ENCODE measurements at regions not wholly inside any gene's neighbourhood (a gene's known extent, or its start where the extent isn't known, plus 50 kb on each side); places are given as distances from the start of the nearest gene placed in this dataset.

DNA sequence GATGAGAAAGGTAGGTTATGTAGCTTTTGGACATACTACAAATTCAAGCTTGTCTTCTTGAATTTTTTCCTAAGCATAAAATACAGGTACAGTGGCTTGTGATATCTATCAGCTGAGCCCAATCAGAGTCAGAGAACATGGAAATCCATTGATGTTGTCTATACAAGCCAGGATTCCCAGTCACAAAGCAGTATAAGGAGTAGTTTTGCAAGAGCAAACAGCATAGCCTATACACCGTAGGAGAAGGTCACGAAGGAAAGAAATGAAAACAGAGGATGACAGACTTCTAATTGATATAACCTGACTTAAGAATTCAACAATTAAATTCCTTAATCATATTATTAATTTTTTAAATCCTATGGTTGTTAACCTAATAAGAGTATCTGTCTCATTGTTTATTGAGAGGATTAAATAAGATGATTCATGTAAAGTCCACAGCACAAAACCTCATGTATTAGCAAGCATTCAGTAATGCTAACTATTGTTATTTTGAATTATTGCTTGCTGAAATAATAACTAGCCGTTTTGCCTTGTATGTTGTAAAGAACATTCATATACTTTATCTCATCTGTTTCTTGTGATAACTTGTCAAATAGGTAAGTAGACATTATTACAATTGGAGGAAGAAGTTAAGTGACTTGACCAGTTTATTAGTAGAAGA, 276.6 kb upstream of the ZPLD1 start:
- H3K27me3 ChIP-seq (ENCODE audit: control insufficient read depth, insufficient read depth, low read length, poor library complexity, severe bottlenecking): no peaks in the 10 kb centered on the region
- WGBS, 2 experiments (ENCODE audit: insufficient coverage in 1 of 2, insufficient read length in 1 of 2): 91% methylated on average over 2 of the region's 3 CpGs; no CpG with 5 or more reads in 1 of the 2 experiments
- Mint-ChIP-seq H3K4me3 (no peak overlapping the region), H3K27me3 (ENCODE audit: insufficient read depth) (no peaks in the 10 kb centered on the region), H3K36me3 (ENCODE audit: low read depth) (no peaks in the 10 kb centered on the region), H3K4me1 (no peaks in the 10 kb centered on the region), H3K9me3 (no peaks in the 10 kb centered on the region), H3K27ac (no peak overlapping the region)
- H3K4me1 ChIP-seq (ENCODE audit: control insufficient read depth, insufficient read depth, low read length): no peaks in the 10 kb centered on the region
- no peak overlapping the region for H3K9ac ChIP-seq (ENCODE audit: extremely low read depth, low read length, poor library complexity, severe bottlenecking)
- DNase-seq: no peak
- no peak overlapping the region for H3K27ac ChIP-seq (ENCODE audit: low read depth, low read length)
- H3K9me3 ChIP-seq (ENCODE audit: control insufficient read depth, low read length): no peaks in the 10 kb centered on the region
- H3K4me3 ChIP-seq (ENCODE audit: low read length): no peak overlapping the region
- no peaks in the 10 kb centered on the region for H3K36me3 ChIP-seq (ENCODE audit: control insufficient read depth, insufficient read depth, low read length)
- TF ChIP-seq, protein P1, sequence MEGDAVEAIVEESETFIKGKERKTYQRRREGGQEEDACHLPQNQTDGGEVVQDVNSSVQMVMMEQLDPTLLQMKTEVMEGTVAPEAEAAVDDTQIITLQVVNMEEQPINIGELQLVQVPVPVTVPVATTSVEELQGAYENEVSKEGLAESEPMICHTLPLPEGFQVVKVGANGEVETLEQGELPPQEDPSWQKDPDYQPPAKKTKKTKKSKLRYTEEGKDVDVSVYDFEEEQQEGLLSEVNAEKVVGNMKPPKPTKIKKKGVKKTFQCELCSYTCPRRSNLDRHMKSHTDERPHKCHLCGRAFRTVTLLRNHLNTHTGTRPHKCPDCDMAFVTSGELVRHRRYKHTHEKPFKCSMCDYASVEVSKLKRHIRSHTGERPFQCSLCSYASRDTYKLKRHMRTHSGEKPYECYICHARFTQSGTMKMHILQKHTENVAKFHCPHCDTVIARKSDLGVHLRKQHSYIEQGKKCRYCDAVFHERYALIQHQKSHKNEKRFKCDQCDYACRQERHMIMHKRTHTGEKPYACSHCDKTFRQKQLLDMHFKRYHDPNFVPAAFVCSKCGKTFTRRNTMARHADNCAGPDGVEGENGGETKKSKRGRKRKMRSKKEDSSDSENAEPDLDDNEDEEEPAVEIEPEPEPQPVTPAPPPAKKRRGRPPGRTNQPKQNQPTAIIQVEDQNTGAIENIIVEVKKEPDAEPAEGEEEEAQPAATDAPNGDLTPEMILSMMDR (conservative IDR thresholded peaks at IDR 0.05): no peak

DNA sequence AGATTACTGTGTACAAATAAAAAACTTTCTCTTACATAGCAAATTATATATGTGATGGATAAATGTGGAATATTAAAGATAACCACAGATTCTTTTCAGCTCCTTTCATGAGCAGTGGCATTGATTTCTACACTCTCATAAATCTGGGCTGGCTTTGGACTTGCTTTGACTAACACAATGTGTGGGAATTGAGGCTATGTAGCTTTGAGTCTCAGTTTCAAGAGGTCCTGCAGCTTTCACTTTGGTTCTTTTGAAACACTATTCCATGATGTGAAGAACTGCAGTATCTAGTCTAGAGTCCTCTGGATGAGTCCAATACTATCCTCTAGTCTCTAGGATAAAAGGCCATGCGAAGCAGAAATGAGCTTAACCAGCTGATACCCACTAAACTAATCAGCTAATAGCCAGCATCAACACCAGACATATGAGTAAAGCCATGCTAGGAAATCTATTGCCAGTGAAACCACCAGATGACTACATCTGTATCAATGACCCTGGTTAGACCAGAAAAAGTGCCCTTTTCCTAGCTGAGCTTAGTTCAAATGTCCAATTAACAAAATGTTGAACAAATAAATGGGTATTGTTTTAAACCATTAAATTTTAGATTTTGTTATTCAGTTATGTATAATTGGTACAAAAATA, 274.9 kb upstream of the ZPLD1 start:
- TF ChIP-seq, protein P1 (conservative IDR thresholded peaks at IDR 0.05): no peak
- no peaks in the 10 kb centered on the region for H3K27me3 Mint-ChIP-seq (ENCODE audit: insufficient read depth)
- no peak overlapping the region for H3K4me3 Mint-ChIP-seq
- Histone ChIP-seq H3K4me3 (ENCODE audit: low read length) (no peak overlapping the region), H3K27ac (ENCODE audit: low read depth, low read length) (no peak overlapping the region), H3K4me1 (ENCODE audit: control insufficient read depth, insufficient read depth, low read length) (no peaks in the 10 kb centered on the region), H3K9me3 (ENCODE audit: control insufficient read depth, low read length) (no peaks in the 10 kb centered on the region), H3K9ac (ENCODE audit: extremely low read depth, low read length, poor library complexity, severe bottlenecking) (no peak overlapping the region), H3K27me3 (ENCODE audit: control insufficient read depth, insufficient read depth, low read length, poor library complexity, severe bottlenecking) (no peaks in the 10 kb centered on the region), H3K36me3 (ENCODE audit: control insufficient read depth, insufficient read depth, low read length) (no peaks in the 10 kb centered on the region)
- no peak for DNase-seq
- H3K27ac Mint-ChIP-seq: no peak overlapping the region
- WGBS, 2 experiments (ENCODE audit: insufficient coverage in 1 of 2, insufficient read length in 1 of 2): 88 to 100% methylated on average over 1 of the region's 1 CpG
- H3K36me3 Mint-ChIP-seq (ENCODE audit: low read depth): no peaks in the 10 kb centered on the region
- no peaks in the 10 kb centered on the region for H3K9me3 Mint-ChIP-seq
- H3K4me1 Mint-ChIP-seq: no peaks in the 10 kb centered on the region

DNA sequence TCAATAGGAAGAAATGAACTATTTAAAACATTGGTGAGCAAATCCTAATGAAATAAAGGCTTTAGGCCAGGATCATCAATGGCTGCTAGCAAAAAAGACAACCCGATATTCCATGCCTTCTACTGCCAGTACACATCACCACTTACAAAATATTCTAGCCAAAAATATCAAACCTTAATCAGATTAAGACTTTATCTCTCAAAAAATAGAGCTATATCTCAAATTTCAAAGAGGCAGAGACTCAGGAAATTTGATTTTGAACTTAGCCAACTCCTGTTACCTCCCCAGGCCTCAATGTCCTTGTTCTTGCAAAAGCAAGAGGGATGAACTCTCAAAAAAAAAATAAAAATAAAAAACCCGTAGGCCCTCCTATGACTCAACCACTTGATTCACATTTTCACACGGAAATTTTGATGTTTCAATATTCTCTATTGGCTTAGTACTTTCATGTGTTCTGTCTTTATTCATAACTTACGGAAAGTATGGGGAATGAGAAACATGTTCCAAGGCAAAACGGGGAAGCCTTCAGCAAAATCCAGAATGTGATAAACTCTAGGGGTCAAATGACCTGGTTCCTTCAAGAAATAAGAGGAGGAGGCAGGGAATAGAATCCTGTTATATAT, 273.3 kb upstream of the ZPLD1 start:
- H3K4me3 Mint-ChIP-seq: no peak overlapping the region
- WGBS, 2 experiments (ENCODE audit: insufficient coverage in 1 of 2, insufficient read length in 1 of 2): 88 to 100% methylated on average over 3 to 5 of the region's 5 CpGs
- no peaks in the 10 kb centered on the region for H3K27me3 Mint-ChIP-seq (ENCODE audit: insufficient read depth)
- Histone ChIP-seq H3K9ac (ENCODE audit: extremely low read depth, low read length, poor library complexity, severe bottlenecking) (no peak overlapping the region), H3K4me3 (ENCODE audit: low read length) (no peak overlapping the region), H3K4me1 (ENCODE audit: control insufficient read depth, insufficient read depth, low read length) (no peaks in the 10 kb centered on the region), H3K27ac (ENCODE audit: low read depth, low read length) (no peak overlapping the region), H3K9me3 (ENCODE audit: control insufficient read depth, low read length) (no peaks in the 10 kb centered on the region), H3K27me3 (ENCODE audit: control insufficient read depth, insufficient read depth, low read length, poor library complexity, severe bottlenecking) (no peaks in the 10 kb centered on the region), H3K36me3 (ENCODE audit: control insufficient read depth, insufficient read depth, low read length) (no peaks in the 10 kb centered on the region)
- no peak for DNase-seq
- no peaks in the 10 kb centered on the region for H3K4me1 Mint-ChIP-seq
- no peak overlapping the region for H3K27ac Mint-ChIP-seq
- TF ChIP-seq, protein P1 (conservative IDR thresholded peaks at IDR 0.05): no peak
- H3K9me3 Mint-ChIP-seq: no peaks in the 10 kb centered on the region
- no peaks in the 10 kb centered on the region for H3K36me3 Mint-ChIP-seq (ENCODE audit: low read depth)

Measured in endodermal cell (in vitro differentiated cells).